GM12873 (cell line): ENCODE measurements at regions not wholly inside any gene's neighbourhood (a gene's known extent, or its start where the extent isn't known, plus 50 kb on each side); places are given as distances from the start of the nearest gene placed in this dataset.

ENCODE experiments used
- CTCF ChIP-seq: IDR thresholded peaks from 2 replicates; pipeline ENCODE4 v1.5.1; 2012; ENCODE audit warnings: low read depth, mild to moderate bottlenecking, moderate library complexity, low read length, control low read depth; ENCODE audit not compliant: insufficient read depth; ENCODE audit errors: missing control alignments

GRCh38 chr10:55065185-55065584 lies 264.2 kb upstream of the PCDH15 start:
- no peak for TF ChIP-seq CTCF

- no peak for TF ChIP-seq CTCF
Measured at GRCh38 chr10:55063811-55064210, 262.8 kb upstream of the PCDH15 start.

GRCh38 chr10:55062349-55062748 lies 261.3 kb upstream of the PCDH15 start:
- no peak for TF ChIP-seq CTCF

GRCh38 chr10:55058800-55059199 lies 257.8 kb upstream of the PCDH15 start:
- no peak for TF ChIP-seq CTCF

- no peak for TF ChIP-seq CTCF
Measured at GRCh38 chr10:55051515-55051914, 250.5 kb upstream of the PCDH15 start.

- no peak for TF ChIP-seq CTCF
Measured at GRCh38 chr10:55048830-55049498, 247.9 kb upstream of the PCDH15 start.

GRCh38 chr10:55043540-55043939 lies 242.5 kb upstream of the PCDH15 start:
- TF ChIP-seq CTCF, result no peak

GRCh38 chr10:55033061-55033460 lies 232.0 kb upstream of the PCDH15 start:
- no peak for TF ChIP-seq CTCF
